ENCODE measurements at regions not wholly inside any gene's neighbourhood (a gene's known extent, or its start where the extent isn't known, plus 50 kb on each side); places are given as distances from the start of the nearest gene placed in this dataset.
"Not testable (repeated sequence)": the region's sequence is repeated elsewhere in the genome, so short reads cannot be mapped to it uniquely, and the experiment has no call there.

- no peak for DNase-seq
Measured at GRCh38 chr9:111148052-111149017, 110.1 kb upstream of the LPAR1 start.

GRCh38 chr9:111147041-111147440 lies 108.8 kb upstream of the LPAR1 start:
- DNase-seq, result no peak

- no peak for DNase-seq
Measured at GRCh38 chr9:111144741-111145140, 106.5 kb upstream of the LPAR1 start.

- no peak for DNase-seq
Measured at GRCh38 chr9:111136180-111136579, 97.9 kb upstream of the LPAR1 start.

- DNase-seq, result no peak
Measured at GRCh38 chr9:111131211-111131610, 92.9 kb upstream of the LPAR1 start.

- no peak for DNase-seq
Measured at GRCh38 chr9:111120526-111120925, 82.3 kb upstream of the LPAR1 start.

- DNase-seq, result no peak
Measured at GRCh38 chr9:111118256-111118948, 80.1 kb upstream of the LPAR1 start.

- DNase-seq, result no peak
Measured at GRCh38 chr9:111114486-111114885, 76.2 kb upstream of the LPAR1 start.

GRCh38 chr9:111113712-111114111 lies 75.4 kb upstream of the LPAR1 start:
- no peak for DNase-seq

- no peak for DNase-seq
Measured at GRCh38 chr9:111110805-111111204, 72.5 kb upstream of the LPAR1 start.

- DNase-seq, result peak in 1 of 2 donors; percentile 1
Measured at GRCh38 chr9:111108946-111109345, 70.7 kb upstream of the LPAR1 start.

- DNase-seq, result no peak
Measured at GRCh38 chr9:111107141-111107540, 68.9 kb upstream of the LPAR1 start.

GRCh38 chr9:111106202-111106601 lies 67.9 kb upstream of the LPAR1 start:
- no peak for DNase-seq

- no peak for DNase-seq
Measured at GRCh38 chr9:111102793-111103464, 64.7 kb upstream of the LPAR1 start.

GRCh38 chr9:111099199-111100008 lies 61.1 kb upstream of the LPAR1 start:
- DNase-seq, result no peak

GRCh38 chr9:111098093-111098492 lies 59.8 kb upstream of the LPAR1 start:
- no peak for DNase-seq

GRCh38 chr9:111096051-111096450 lies 57.8 kb upstream of the LPAR1 start:
- DNase-seq, result no peak

GRCh38 chr9:111095441-111095840 lies 57.2 kb upstream of the LPAR1 start:
- no peak for DNase-seq

GRCh38 chr9:111094958-111095357 lies 56.7 kb upstream of the LPAR1 start:
- no peak for DNase-seq

- DNase-seq, result peak; percentile 17 to 83
Measured at GRCh38 chr9:111094433-111094924, 56.2 kb upstream of the LPAR1 start.

GRCh38 chr9:111092167-111092566 lies 53.9 kb upstream of the LPAR1 start:
- DNase-seq, result not testable (repeated sequence)
